Fibroblast of gingiva (primary cell): ENCODE measurements at regions not wholly inside any gene's neighbourhood (a gene's known extent, or its start where the extent isn't known, plus 50 kb on each side); places are given as distances from the start of the nearest gene placed in this dataset.

Experiments
- DNase-seq: peaks from one replicate; pipeline ENCODE4 v3.0.0-alpha.2; 2011; ENCODE audit warnings: low read depth

- no peak for DNase-seq
Measured at GRCh38 chr18:68525091-68525490, 189.8 kb downstream of the TMX3 start.

GRCh38 chr18:68520406-68521075 is 194.4 kb downstream of the TMX3 start:
- no peak for DNase-seq

- DNase-seq = no peak
Measured at GRCh38 chr18:68519336-68519735, 195.6 kb downstream of the TMX3 start.

- DNase-seq = no peak
Measured at GRCh38 chr18:68509902-68510301, 205.0 kb downstream of the TMX3 start.

- DNase-seq = peak; percentile 40
Measured at GRCh38 chr18:68507781-68508180, 207.1 kb downstream of the TMX3 start.

GRCh38 chr18:68505178-68505574 is 209.7 kb downstream of the TMX3 start:
- DNase-seq = no peak

GRCh38 chr18:68504441-68505177 is 210.3 kb downstream of the TMX3 start:
- DNase-seq = no peak

GRCh38 chr18:68500556-68500955 is 214.4 kb downstream of the TMX3 start:
- no peak for DNase-seq

- DNase-seq = no peak
Measured at GRCh38 chr18:68499141-68499540, 215.8 kb downstream of the TMX3 start.

GRCh38 chr18:68498636-68499035 is 216.3 kb downstream of the TMX3 start:
- DNase-seq = no peak

- DNase-seq = no peak
Measured at GRCh38 chr18:68498185-68498584, 216.7 kb downstream of the TMX3 start.

GRCh38 chr18:68494802-68495581 is 219.9 kb downstream of the TMX3 start:
- DNase-seq = peak; percentile 86

GRCh38 chr18:68489013-68489792 is 225.7 kb downstream of the TMX3 start:
- DNase-seq = no peak

GRCh38 chr18:68484241-68484640 is 230.7 kb downstream of the TMX3 start:
- DNase-seq = no peak

- no peak for DNase-seq
Measured at GRCh38 chr18:68482815-68483214, 232.1 kb downstream of the TMX3 start.

- DNase-seq = no peak
Measured at GRCh38 chr18:68480196-68480595, 234.7 kb downstream of the TMX3 start.

GRCh38 chr18:68478246-68478645 is 236.7 kb downstream of the TMX3 start:
- DNase-seq = no peak

- no peak for DNase-seq
Measured at GRCh38 chr18:68475883-68476282, 239.0 kb downstream of the TMX3 start.

- DNase-seq = peak; percentile 12
Measured at GRCh38 chr18:68472701-68473295, 242.1 kb downstream of the TMX3 start.

- no peak for DNase-seq
Measured at GRCh38 chr18:68469049-68469625, 245.8 kb downstream of the TMX3 start.

GRCh38 chr18:68467957-68468356 is 247.0 kb downstream of the TMX3 start:
- no peak for DNase-seq
